Central memory CD8-positive, alpha-beta T cell (primary cell): ENCODE measurements at regions not wholly inside any gene's neighbourhood (a gene's known extent, or its start where the extent isn't known, plus 50 kb on each side); places are given as distances from the start of the nearest gene placed in this dataset.

Source experiments
- ATAC-seq: fragments of 150-1000 bp; cut with Tn5 transposase; replicated peaks from 2 replicates; pipeline ENCODE4 v1.10.0; 2022; ENCODE audit warnings: mild to moderate bottlenecking, moderate FRiP score, moderate number of reproducible peaks; ENCODE audit not compliant: poor library complexity, severe bottlenecking; ENCODE audit errors: extremely low read depth
- DNase-seq, 2 donors: peaks; one replicate each; pipeline ENCODE4 v3.0.0; 2021; ENCODE audit warnings: low spot score in 2 of 2
- H3K27ac Mint-ChIP-seq: one replicate; pipeline ENCODE4 v1.8.0; 2022; ENCODE audit warnings: low read depth, mild to moderate bottlenecking, moderate library complexity, mixed read lengths
- H3K27me3 Mint-ChIP-seq: one replicate; pipeline ENCODE4 v1.8.0; 2022; ENCODE audit warnings: mixed read lengths
- H3K36me3 Mint-ChIP-seq: one replicate; pipeline ENCODE4 v1.8.0; 2022; ENCODE audit warnings: mild to moderate bottlenecking, moderate library complexity, mixed read lengths; ENCODE audit not compliant: insufficient read depth
- H3K4me1 Mint-ChIP-seq: one replicate; pipeline ENCODE4 v1.8.0; 2022; ENCODE audit warnings: mixed read lengths
- H3K4me3 Mint-ChIP-seq: one replicate; pipeline ENCODE4 v1.8.0; 2022; ENCODE audit warnings: mild to moderate bottlenecking, moderate library complexity, mixed read lengths
- H3K9me3 Mint-ChIP-seq: one replicate; pipeline ENCODE4 v1.8.0; 2022; ENCODE audit warnings: mixed read lengths

GRCh38 chr20:22373164-22373895, 211.0 kb downstream of the FOXA2 start:
- DNase-seq (no peak), ATAC-seq (no peak)
- H3K27me3 Mint-ChIP-seq, result no peaks in the 10 kb centered on the region
- H3K9me3 Mint-ChIP-seq, result peaks cover 11% of the 10 kb centered on the region
- H3K4me1 Mint-ChIP-seq, result no peaks in the 10 kb centered on the region
- no peak overlapping the region for H3K4me3 Mint-ChIP-seq
- H3K27ac Mint-ChIP-seq, result no peak overlapping the region
- H3K36me3 Mint-ChIP-seq, result no peaks in the 10 kb centered on the region

- Mint-ChIP-seq H3K9me3 (peaks cover 18% of the 10 kb centered on the region), H3K4me3 (no peak overlapping the region), H3K27me3 (no peaks in the 10 kb centered on the region), H3K36me3 (no peaks in the 10 kb centered on the region), H3K27ac (no peak overlapping the region), H3K4me1 (no peaks in the 10 kb centered on the region)
- DNase-seq, result no peak
- ATAC-seq, result no peak
Observed at GRCh38 chr20:22371843-22372242, 212.5 kb downstream of the FOXA2 start.

GRCh38 chr20:22370137-22370536, 214.2 kb downstream of the FOXA2 start:
- Mint-ChIP-seq H3K36me3 (no peaks in the 10 kb centered on the region), H3K9me3 (peaks cover 19% of the 10 kb centered on the region), H3K4me1 (no peaks in the 10 kb centered on the region), H3K4me3 (no peak overlapping the region), H3K27ac (no peak overlapping the region), H3K27me3 (no peaks in the 10 kb centered on the region)
- DNase-seq (no peak), ATAC-seq (no peak)

GRCh38 chr20:22369100-22369499, 215.3 kb downstream of the FOXA2 start:
- Mint-ChIP-seq H3K9me3 (peaks cover 19% of the 10 kb centered on the region), H3K4me1 (no peaks in the 10 kb centered on the region), H3K36me3 (no peaks in the 10 kb centered on the region), H3K27ac (no peak overlapping the region), H3K27me3 (no peaks in the 10 kb centered on the region), H3K4me3 (no peak overlapping the region)
- DNase-seq (no peak), ATAC-seq (no peak)

GRCh38 chr20:22368235-22368634, 216.1 kb downstream of the FOXA2 start:
- Mint-ChIP-seq H3K4me1 (no peaks in the 10 kb centered on the region), H3K27me3 (no peaks in the 10 kb centered on the region), H3K36me3 (no peaks in the 10 kb centered on the region), H3K27ac (no peak overlapping the region), H3K4me3 (no peak overlapping the region), H3K9me3 (peaks cover 19% of the 10 kb centered on the region)
- DNase-seq (no peak), ATAC-seq (no peak)

- Mint-ChIP-seq H3K36me3 (no peaks in the 10 kb centered on the region), H3K4me1 (no peaks in the 10 kb centered on the region), H3K9me3 (peaks cover 12% of the 10 kb centered on the region), H3K27me3 (no peaks in the 10 kb centered on the region), H3K4me3 (no peak overlapping the region), H3K27ac (no peak overlapping the region)
- ATAC-seq, result no peak
- DNase-seq, result no peak
Observed at GRCh38 chr20:22366631-22367030, 217.7 kb downstream of the FOXA2 start.

- H3K4me3 Mint-ChIP-seq, result no peak overlapping the region
- ATAC-seq, result no peak
Observed at GRCh38 chr20:22354647-22355046, 229.7 kb downstream of the FOXA2 start.

GRCh38 chr20:22353586-22353985, 230.8 kb downstream of the FOXA2 start:
- no peaks in the 10 kb centered on the region for H3K36me3 Mint-ChIP-seq
- no peak for ATAC-seq
- no peak overlapping the region for H3K4me3 Mint-ChIP-seq
- H3K27me3 Mint-ChIP-seq, result no peaks in the 10 kb centered on the region
- H3K4me1 Mint-ChIP-seq, result no peaks in the 10 kb centered on the region
- peaks cover 12% of the 10 kb centered on the region for H3K9me3 Mint-ChIP-seq
- no peak for DNase-seq
- H3K27ac Mint-ChIP-seq, result no peak overlapping the region

More at GRCh38 chr20:22354647-22355046, 229.7 kb downstream of the FOXA2 start:
- DNase-seq, result no peak
- no peaks in the 10 kb centered on the region for H3K27me3 Mint-ChIP-seq
- no peaks in the 10 kb centered on the region for H3K36me3 Mint-ChIP-seq
- H3K4me1 Mint-ChIP-seq, result no peaks in the 10 kb centered on the region
- peaks cover 12% of the 10 kb centered on the region for H3K9me3 Mint-ChIP-seq
- no peak overlapping the region for H3K27ac Mint-ChIP-seq

- Mint-ChIP-seq H3K27me3 (no peaks in the 10 kb centered on the region), H3K4me1 (no peaks in the 10 kb centered on the region), H3K36me3 (no peaks in the 10 kb centered on the region), H3K27ac (no peak overlapping the region), H3K4me3 (no peak overlapping the region), H3K9me3 (peaks cover 6% of the 10 kb centered on the region)
- DNase-seq, result no peak
- ATAC-seq, result no peak
Observed at GRCh38 chr20:22352019-22352418, 232.4 kb downstream of the FOXA2 start.

- ATAC-seq (no peak), DNase-seq (no peak)
- Mint-ChIP-seq H3K27ac (no peak overlapping the region), H3K4me1 (no peaks in the 10 kb centered on the region), H3K27me3 (no peaks in the 10 kb centered on the region), H3K36me3 (no peaks in the 10 kb centered on the region), H3K4me3 (no peak overlapping the region), H3K9me3 (peaks cover 6% of the 10 kb centered on the region)
Observed at GRCh38 chr20:22350624-22351023, 233.7 kb downstream of the FOXA2 start.

- DNase-seq (no peak), ATAC-seq (no peak)
- no peaks in the 10 kb centered on the region for H3K27me3 Mint-ChIP-seq
- H3K4me1 Mint-ChIP-seq, result no peaks in the 10 kb centered on the region
- no peak overlapping the region for H3K4me3 Mint-ChIP-seq
- H3K9me3 Mint-ChIP-seq, result peaks cover 6% of the 10 kb centered on the region
- no peak overlapping the region for H3K27ac Mint-ChIP-seq
- no peaks in the 10 kb centered on the region for H3K36me3 Mint-ChIP-seq
Observed at GRCh38 chr20:22348010-22348409, 236.4 kb downstream of the FOXA2 start.

GRCh38 chr20:22346716-22347115, 237.7 kb downstream of the FOXA2 start:
- no peak overlapping the region for H3K27ac Mint-ChIP-seq
- H3K4me3 Mint-ChIP-seq, result no peak overlapping the region
- ATAC-seq, result no peak
- H3K4me1 Mint-ChIP-seq, result no peaks in the 10 kb centered on the region
- H3K36me3 Mint-ChIP-seq, result no peaks in the 10 kb centered on the region
- no peaks in the 10 kb centered on the region for H3K27me3 Mint-ChIP-seq
- peaks cover 6% of the 10 kb centered on the region for H3K9me3 Mint-ChIP-seq
- no peak for DNase-seq

GRCh38 chr20:22343612-22344011, 240.8 kb downstream of the FOXA2 start:
- no peak overlapping the region for H3K27ac Mint-ChIP-seq
- no peaks in the 10 kb centered on the region for H3K36me3 Mint-ChIP-seq
- no peaks in the 10 kb centered on the region for H3K4me1 Mint-ChIP-seq
- H3K4me3 Mint-ChIP-seq, result no peak overlapping the region
- no peak for ATAC-seq
- peaks cover under 1% of the 10 kb centered on the region for H3K9me3 Mint-ChIP-seq
- no peak for DNase-seq
- H3K27me3 Mint-ChIP-seq, result no peaks in the 10 kb centered on the region
